Endothelial cell of umbilical vein (primary cell): ENCODE measurements at regions not wholly inside any gene's neighbourhood (a gene's known extent, or its start where the extent isn't known, plus 50 kb on each side); places are given as distances from the start of the nearest gene placed in this dataset.

ENCODE experiments used
- CTCF ChIP-seq, 2 donors: IDR thresholded peaks; 1 replicate in 1 of 2; 2 replicates in 1 of 2; pipeline ENCODE4 v1.5.1; 2011; ENCODE audit warnings: low read length in 2 of 2, mild to moderate bottlenecking in 2 of 2, moderate library complexity in 2 of 2, control low read depth in 1 of 2, inconsistent platforms in 1 of 2, low read depth in 1 of 2; ENCODE audit not compliant: insufficient read depth in 1 of 2; ENCODE audit errors: extremely low read depth in 1 of 2
- EZH2 ChIP-seq: IDR thresholded peaks from 2 replicates; pipeline ENCODE4 v1.6.1; 2012; ENCODE audit warnings: borderline replicate concordance, low read depth, mild to moderate bottlenecking, moderate library complexity, low read length, inconsistent platforms; ENCODE audit not compliant: severe bottlenecking
- POLR2A ChIP-seq: IDR thresholded peaks from 2 replicates; pipeline ENCODE4 v1.6.1; 2012; ENCODE audit warnings: low read depth, mild to moderate bottlenecking, control low read depth, low read length

- TF ChIP-seq CTCF (IDR thresholded peaks at IDR 0.05; ENCODE audit: extremely low read depth in 1 of 2, insufficient read depth in 1 of 2, low read depth in 1 of 2, low read length in 2 of 2) (no peak), POLR2A (no peak), EZH2 (no peak)
Observed at GRCh38 chr15:77832874-77833273, 200.2 kb upstream of the LINGO1 start.
